SJSA1 (cell line): ENCODE measurements at regions not wholly inside any gene's neighbourhood (a gene's known extent, or its start where the extent isn't known, plus 50 kb on each side); places are given as distances from the start of the nearest gene placed in this dataset.

Experiments used
- DNase-seq, 2 experiments: peaks; one replicate each; pipeline ENCODE4 v3.0.0-alpha.2; 2015 to 2020; ENCODE audit warnings: low spot score in 2 of 2, low read depth in 1 of 2
- H3K27ac ChIP-seq: fragments of 250-450 bp; sonication (Bioruptor Pico); 2 replicates; pipeline ENCODE4 v1.5.1; 2020; ENCODE audit warnings: mild to moderate bottlenecking, moderate library complexity
- H3K27me3 ChIP-seq: fragments of 250-450 bp; sonication (Bioruptor Pico); replicated peaks from 2 replicates; pipeline ENCODE4 v1.5.1; 2020; ENCODE audit warnings: mild to moderate bottlenecking, moderate library complexity
- H3K36me3 ChIP-seq: fragments of 250-450 bp; sonication (Bioruptor Pico); 2 replicates; pipeline ENCODE4 v1.5.1; 2020; ENCODE audit warnings: mild to moderate bottlenecking
- H3K4me1 ChIP-seq: fragments of 250-450 bp; sonication (Bioruptor Pico); replicated peaks from 2 replicates; pipeline ENCODE4 v1.6.1; 2021; ENCODE audit warnings: mild to moderate bottlenecking
- H3K4me3 ChIP-seq: fragments of 250-450 bp; sonication (Bioruptor Pico); 2 replicates; pipeline ENCODE4 v1.5.1; 2020; ENCODE audit warnings: mild to moderate bottlenecking
- H3K9me3 ChIP-seq: fragments of 250-450 bp; sonication (Bioruptor Pico); replicated peaks from 2 replicates; pipeline ENCODE4 v1.5.1; 2020; ENCODE audit warnings: mild to moderate bottlenecking

DNA sequence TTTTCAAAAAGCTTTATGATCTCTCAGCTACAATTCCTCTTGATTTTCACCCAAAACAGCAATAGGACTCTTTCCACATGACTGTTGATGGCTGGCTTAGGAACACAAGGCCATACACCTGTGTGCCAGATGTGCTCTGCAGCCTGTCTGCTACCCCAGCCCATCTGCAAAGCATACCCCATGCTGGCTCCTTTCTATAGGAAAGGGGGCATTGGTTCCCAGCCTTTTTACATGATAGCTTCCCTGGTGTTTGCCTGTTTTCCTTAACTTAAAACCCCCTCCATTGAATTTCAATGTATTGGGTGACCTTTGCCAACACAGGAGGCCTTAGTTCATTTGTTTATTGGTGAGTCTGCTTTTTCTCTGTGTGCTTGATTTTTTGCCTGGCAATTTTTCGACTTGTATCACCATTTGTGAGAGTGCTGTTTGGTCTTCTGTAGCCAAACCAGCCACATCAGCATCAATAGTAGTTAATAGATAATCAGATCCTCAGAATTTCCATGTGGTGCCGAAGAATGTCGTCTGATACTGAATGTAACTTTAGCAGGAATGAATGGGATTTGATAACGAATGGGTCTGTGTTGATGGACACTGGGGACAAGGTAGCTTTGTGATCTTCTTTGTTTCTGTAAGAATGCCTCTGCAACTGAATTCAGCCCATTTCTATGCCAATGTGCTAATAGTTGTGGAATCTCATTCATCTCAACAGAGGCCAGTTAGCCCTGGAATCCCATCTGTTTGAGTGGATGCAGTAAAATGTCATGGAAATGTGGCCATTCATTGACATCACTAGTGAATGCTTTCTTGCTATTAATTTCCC is 272.2 kb upstream of the RARB start:
- Histone ChIP-seq H3K27me3 (no peaks in the 10 kb centered on the region), H3K9me3 (no peaks in the 10 kb centered on the region), H3K27ac (peak overlapping the region; percentile 97), H3K4me3 (no peak overlapping the region), H3K4me1 (peaks cover 45% of the 10 kb centered on the region), H3K36me3 (no peaks in the 10 kb centered on the region)
- DNase-seq: peak; percentile 42 to 69

DNA sequence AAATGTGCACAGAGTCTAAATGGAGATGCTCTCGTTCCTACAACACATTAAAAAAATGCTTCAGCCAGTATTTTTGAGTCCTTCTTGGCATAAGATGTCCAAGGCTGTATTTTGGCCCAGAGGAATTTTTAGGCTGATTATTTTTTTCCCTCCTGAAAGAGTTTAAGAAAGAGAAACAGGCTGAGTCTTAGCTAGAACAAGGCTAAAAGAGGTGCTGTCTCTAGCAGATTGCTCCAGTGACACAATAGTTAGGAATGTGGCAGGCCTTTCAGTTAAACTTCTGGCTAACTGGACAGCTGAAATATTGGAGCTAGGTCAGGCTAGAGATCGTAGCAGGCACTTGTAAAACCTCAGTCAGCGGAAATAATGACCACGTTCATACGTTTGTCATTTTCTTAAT is 271.4 kb upstream of the RARB start:
- peak overlapping the region; percentile 97 for H3K27ac ChIP-seq
- peak; percentile 67 to 78 for DNase-seq
- H3K4me1 ChIP-seq: peaks cover 39% of the 10 kb centered on the region
- H3K27me3 ChIP-seq: no peaks in the 10 kb centered on the region
- H3K36me3 ChIP-seq: no peaks in the 10 kb centered on the region
- no peaks in the 10 kb centered on the region for H3K9me3 ChIP-seq
- H3K4me3 ChIP-seq: no peak overlapping the region

DNA sequence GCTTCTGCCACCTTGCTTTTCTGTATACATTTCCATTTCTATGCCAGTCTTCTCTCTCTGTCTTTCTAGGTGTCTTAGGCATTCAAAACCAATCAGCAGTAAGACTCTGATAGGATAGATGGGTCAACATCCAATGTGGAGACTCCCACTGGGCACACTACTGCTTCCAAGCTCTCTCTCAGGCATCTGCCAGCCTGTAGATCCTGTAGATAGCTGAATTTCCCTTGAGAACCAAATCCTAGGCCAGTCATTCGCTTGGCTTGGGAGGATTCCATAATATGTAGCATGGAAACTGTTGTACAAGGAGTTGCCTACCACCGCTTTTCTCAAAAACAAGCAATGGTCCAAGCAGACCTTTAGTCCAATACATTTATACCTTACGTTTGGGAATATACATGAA is 262.8 kb upstream of the RARB start:
- Histone ChIP-seq H3K27me3 (no peaks in the 10 kb centered on the region), H3K9me3 (no peaks in the 10 kb centered on the region)

DNA sequence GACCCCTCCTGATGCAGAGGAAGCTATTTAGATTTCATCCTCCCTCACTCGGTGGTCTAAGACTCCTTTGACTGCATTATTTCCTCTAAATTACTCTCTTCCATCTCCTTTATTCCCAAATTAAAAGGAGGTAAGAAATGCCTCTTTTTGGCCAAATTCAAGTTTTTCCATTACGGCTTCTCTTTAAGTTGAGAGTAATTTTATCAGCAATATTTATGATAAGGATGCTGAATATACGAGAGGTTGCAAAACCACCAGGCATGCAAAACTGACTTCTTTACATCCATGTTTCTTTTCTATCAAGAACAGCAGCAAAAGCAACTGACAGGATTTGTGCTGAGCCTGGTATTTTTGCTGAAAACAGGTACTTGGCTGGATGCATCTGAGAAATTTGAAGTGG is 262.0 kb upstream of the RARB start:
- Histone ChIP-seq H3K9me3 (no peaks in the 10 kb centered on the region), H3K36me3 (no peaks in the 10 kb centered on the region), H3K27ac (no peak overlapping the region), H3K27me3 (no peaks in the 10 kb centered on the region), H3K4me3 (no peak overlapping the region), H3K4me1 (no peaks in the 10 kb centered on the region)
- DNase-seq: no peak

More for the DNA sequence above, 262.8 kb upstream of the RARB start:
- DNase-seq: no peak
- Histone ChIP-seq H3K4me1 (no peaks in the 10 kb centered on the region), H3K4me3 (no peak overlapping the region), H3K36me3 (no peaks in the 10 kb centered on the region), H3K27ac (no peak overlapping the region)

DNA sequence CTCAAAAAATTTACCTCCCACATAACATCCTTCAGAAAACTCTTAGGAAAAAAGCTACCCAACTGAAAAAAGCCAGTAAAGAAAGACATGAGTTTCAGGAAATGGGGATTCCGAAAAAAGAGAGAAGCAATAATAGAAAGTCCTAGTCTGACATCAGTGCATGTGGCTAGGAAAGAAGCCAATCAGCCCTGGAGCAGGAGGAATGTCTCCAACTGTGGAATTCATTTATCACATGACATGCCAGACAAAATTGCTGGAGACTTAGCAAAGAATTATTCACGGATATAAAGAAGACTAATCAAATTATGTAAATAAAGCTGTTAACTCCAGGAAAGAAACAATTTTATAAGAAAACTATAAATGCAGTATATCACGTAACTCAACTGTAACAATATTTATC is 258.9 kb upstream of the RARB start:
- no peaks in the 10 kb centered on the region for H3K4me1 ChIP-seq
- DNase-seq: no peak

DNA sequence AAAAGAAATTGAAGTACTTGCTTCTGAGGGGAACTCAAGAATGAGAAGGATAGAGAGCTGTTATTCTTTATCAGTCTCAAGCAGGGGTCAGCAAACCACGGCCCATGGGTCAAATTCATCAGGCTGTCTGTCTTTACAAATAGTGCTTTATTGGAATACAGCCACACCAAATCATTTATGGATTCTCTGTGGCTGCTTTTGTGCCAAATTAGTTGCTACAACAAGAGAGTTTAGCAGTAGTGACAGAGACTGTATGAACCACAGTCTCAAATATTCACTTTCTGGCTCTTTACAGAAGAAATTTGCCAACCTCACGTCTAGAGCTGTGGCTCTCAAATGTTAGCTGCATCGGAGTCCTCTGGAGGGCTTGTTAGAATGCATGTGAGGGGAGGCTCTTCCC is 258.0 kb upstream of the RARB start:
- Histone ChIP-seq H3K4me1 (no peaks in the 10 kb centered on the region), H3K9me3 (no peaks in the 10 kb centered on the region), H3K4me3 (no peak overlapping the region), H3K36me3 (no peaks in the 10 kb centered on the region), H3K27ac (no peak overlapping the region), H3K27me3 (no peaks in the 10 kb centered on the region)
- DNase-seq: no peak

More for the DNA sequence above, 258.9 kb upstream of the RARB start:
- Histone ChIP-seq H3K27me3 (no peaks in the 10 kb centered on the region), H3K4me3 (no peak overlapping the region), H3K36me3 (no peaks in the 10 kb centered on the region), H3K27ac (no peak overlapping the region), H3K9me3 (no peaks in the 10 kb centered on the region)

DNA sequence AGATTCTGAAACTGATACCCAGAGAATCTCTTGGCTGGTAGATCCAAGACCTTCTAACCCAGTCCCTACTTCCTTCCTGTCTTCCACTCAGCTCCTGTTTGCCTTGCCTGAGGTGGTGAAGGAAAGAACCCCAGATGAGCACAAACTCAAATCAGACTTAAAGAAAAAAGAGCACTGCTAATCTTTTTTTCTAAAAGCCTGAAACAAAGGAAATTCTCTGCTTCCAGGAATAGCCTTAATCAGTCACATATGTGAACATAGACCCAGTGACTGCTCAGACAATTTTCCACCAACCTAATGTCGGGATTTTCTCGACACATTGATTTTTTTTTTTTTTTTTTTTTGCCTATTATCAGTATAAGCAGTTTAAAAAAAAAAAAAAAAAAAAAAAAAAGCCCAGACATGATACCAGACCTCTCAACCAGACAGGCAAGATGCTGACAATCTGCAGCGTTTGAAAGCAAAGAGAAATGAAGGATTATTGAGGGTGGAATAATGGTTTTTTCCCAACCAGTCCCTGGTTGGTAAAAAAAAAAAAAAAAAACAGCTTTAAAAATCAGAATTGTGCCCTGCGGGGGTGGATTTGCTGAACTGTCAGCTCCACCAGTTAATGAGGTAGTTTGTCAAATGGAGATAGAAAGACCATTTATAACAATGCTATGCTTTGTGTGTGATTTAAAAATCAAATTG is 256.8 kb upstream of the RARB start:
- H3K27ac ChIP-seq: no peak overlapping the region
- no peaks in the 10 kb centered on the region for H3K27me3 ChIP-seq
- DNase-seq: no peak
- no peaks in the 10 kb centered on the region for H3K36me3 ChIP-seq
- H3K9me3 ChIP-seq: no peaks in the 10 kb centered on the region
- no peak overlapping the region for H3K4me3 ChIP-seq
- H3K4me1 ChIP-seq: no peaks in the 10 kb centered on the region

DNA sequence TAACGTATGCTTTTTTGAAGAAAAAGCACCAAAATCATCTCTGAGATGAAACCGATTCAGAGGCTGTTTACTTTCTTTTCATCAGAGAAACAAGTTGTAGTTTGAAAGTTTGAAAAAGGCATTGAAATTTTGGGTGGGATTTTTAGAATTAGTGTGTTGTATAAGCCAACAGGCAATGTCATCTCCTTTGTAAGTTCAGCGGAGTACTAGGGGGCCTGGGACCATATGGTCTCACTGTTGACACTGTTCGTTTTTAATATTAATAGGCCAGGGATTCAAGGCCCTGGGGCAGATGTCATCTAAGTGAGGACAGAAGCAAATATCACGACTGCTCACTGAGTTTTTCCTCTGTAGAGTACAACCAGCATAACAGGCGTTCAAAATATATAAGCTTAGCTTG is 256.2 kb upstream of the RARB start:
- H3K27me3 ChIP-seq: no peaks in the 10 kb centered on the region
- DNase-seq: no peak
- H3K27ac ChIP-seq: no peak overlapping the region
- no peak overlapping the region for H3K4me3 ChIP-seq
- H3K9me3 ChIP-seq: no peaks in the 10 kb centered on the region
- no peaks in the 10 kb centered on the region for H3K4me1 ChIP-seq
- no peaks in the 10 kb centered on the region for H3K36me3 ChIP-seq

DNA sequence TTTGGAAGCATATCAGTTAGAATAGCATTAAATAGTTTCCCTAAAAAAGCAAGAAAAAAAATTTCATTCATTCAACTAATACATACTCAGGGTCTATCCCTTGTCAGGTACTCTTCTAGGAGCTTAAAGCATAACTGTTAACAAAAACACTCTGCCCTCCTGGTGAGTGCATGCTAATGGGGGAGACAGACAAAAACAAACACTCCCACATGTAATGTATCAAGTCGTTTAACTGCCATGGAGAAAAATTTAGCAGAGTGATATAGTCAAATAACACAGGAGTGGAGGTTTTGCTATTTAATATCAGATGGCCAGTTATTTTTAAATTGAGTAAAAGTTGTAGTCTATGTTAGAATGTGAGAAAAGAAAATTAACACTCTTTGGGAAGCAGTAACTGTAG is 254.5 kb upstream of the RARB start:
- H3K27ac ChIP-seq: no peak overlapping the region
- no peak overlapping the region for H3K4me3 ChIP-seq
- no peaks in the 10 kb centered on the region for H3K9me3 ChIP-seq
- H3K27me3 ChIP-seq: no peaks in the 10 kb centered on the region
- H3K36me3 ChIP-seq: no peaks in the 10 kb centered on the region
- no peaks in the 10 kb centered on the region for H3K4me1 ChIP-seq
- no peak for DNase-seq

DNA sequence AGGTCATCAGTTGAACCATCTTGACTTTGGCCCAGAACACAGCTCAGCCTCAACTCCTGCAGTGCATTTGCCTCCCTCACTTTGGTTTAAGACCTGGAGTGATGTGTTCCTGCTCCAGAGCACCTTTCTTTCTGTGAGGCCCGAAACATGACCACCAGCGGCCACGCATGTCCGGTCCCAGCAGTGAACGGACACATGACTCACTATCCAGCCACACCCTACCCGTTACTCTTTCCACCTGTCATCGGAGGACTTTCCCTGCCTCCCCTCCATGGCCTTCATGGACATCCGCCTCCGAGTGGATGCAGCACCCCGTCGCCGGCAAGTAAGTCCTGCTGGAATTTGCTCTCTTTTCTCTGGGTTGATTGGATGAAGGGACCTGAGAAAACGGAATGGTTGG is 253.8 kb upstream of the RARB start:
- Histone ChIP-seq H3K4me1 (no peaks in the 10 kb centered on the region), H3K9me3 (no peaks in the 10 kb centered on the region), H3K27ac (no peak overlapping the region), H3K4me3 (no peak overlapping the region), H3K27me3 (no peaks in the 10 kb centered on the region), H3K36me3 (no peaks in the 10 kb centered on the region)
- no peak for DNase-seq

DNA sequence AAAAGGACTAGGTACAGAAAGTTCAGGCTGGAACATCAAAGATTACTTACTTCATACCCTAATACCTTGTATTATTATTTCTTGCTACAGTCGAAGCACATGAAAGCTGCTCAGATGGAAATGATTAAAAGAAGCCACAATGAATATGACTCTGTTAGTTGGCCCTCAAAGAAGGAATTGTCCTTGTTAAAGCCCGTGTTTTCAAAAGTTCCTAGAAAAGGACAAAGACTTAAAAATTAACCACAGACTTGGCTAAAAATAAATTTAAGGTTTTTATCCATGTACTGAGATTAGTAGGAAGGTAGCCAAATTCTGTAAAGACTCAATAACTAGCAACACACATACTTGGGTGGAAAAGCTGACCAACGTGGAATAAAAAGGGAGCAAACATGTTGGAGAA is 251.0 kb upstream of the RARB start:
- no peak overlapping the region for H3K4me3 ChIP-seq
- no peak overlapping the region for H3K27ac ChIP-seq
- H3K36me3 ChIP-seq: no peaks in the 10 kb centered on the region
- no peaks in the 10 kb centered on the region for H3K9me3 ChIP-seq
- no peaks in the 10 kb centered on the region for H3K27me3 ChIP-seq
- H3K4me1 ChIP-seq: no peaks in the 10 kb centered on the region
- no peak for DNase-seq

DNA sequence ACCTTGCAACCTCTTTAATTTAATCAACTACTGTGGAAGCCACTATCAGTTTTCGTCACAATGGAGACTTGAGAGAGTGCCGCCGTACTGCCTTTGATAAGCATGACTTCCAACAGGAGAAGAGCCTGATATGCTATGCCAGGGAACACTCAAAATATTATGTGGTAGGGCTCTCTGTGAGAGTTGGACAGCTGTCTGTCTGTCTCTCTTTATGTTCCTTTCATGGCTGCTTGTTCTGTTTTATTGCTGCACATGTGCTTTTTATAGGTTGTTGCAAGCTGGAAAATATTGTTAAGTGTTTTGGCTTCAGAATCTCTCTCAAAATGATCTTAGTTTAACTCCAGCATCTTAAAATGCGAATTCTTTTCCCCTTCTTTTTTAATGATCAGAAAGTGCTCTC is 249.4 kb upstream of the RARB start:
- DNase-seq: no peak
- H3K36me3 ChIP-seq: no peaks in the 10 kb centered on the region
- no peaks in the 10 kb centered on the region for H3K9me3 ChIP-seq
- no peaks in the 10 kb centered on the region for H3K27me3 ChIP-seq
- H3K27ac ChIP-seq: no peak overlapping the region
- no peak overlapping the region for H3K4me3 ChIP-seq
- H3K4me1 ChIP-seq: no peaks in the 10 kb centered on the region

DNA sequence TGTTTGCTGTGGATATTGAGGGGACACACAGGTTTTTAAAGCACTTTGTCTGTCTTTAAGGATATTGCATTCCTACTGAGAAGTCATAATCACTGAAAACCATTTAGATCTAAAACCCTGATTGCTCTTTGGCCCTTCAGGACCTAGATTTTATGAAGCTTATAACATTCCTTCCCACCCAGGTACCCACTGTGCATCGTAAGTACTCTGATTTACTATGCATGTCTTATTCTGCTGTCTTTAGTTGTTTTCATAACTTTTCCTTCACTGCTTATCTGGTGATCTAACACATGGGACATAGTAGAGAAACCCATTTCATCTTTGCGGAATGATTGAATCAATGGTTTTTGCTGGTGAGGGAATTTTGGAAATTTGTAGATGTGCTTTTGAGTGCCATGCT is 247.0 kb upstream of the RARB start:
- Histone ChIP-seq H3K27ac (no peak overlapping the region), H3K9me3 (no peaks in the 10 kb centered on the region)

DNA sequence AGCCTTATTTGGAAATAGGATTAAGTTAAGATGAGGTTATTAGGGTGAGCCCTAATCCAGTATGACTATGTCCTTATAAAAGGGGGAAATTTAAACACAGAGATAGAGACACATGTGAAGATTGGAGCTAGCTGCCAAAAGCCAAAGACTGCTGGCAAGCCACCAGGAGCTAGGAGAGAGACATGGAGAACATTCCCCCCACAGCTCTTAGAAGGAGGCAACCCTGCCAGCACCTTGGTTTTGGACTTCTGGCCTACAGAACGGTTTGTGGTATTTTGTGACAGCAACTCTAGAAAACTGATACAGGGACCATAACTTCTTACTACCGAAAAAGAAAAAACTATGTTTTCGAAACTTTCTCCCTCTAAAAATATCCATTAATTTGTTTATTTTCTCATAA is 245.3 kb upstream of the RARB start:
- Histone ChIP-seq H3K4me1 (no peaks in the 10 kb centered on the region), H3K9me3 (no peaks in the 10 kb centered on the region), H3K4me3 (no peak overlapping the region), H3K27ac (no peak overlapping the region), H3K36me3 (no peaks in the 10 kb centered on the region), H3K27me3 (no peaks in the 10 kb centered on the region)
- DNase-seq: no peak

More for the DNA sequence above, 247.0 kb upstream of the RARB start:
- no peaks in the 10 kb centered on the region for H3K27me3 ChIP-seq
- no peak overlapping the region for H3K4me3 ChIP-seq
- no peaks in the 10 kb centered on the region for H3K36me3 ChIP-seq
- no peak for DNase-seq
- no peaks in the 10 kb centered on the region for H3K4me1 ChIP-seq
